Activated CD4-positive, alpha-beta memory T cell treated with anti-CD3 and anti-CD28 coated beads for 36 hours (primary cell): ENCODE measurements at regions not wholly inside any gene's neighbourhood (a gene's known extent, or its start where the extent isn't known, plus 50 kb on each side); places are given as distances from the start of the nearest gene placed in this dataset.

Experiments used
- CTCF ChIA-PET: fragments of 350-600 bp; sonication (Branson Sonifier 250); formaldehyde crosslinking; loops from one replicate; lab custom pipeline; 2021; ENCODE audit warnings: antibody characterized with exemption, inconsistent platforms; lab: Charles Lee
- POLR2A ChIA-PET: fragments of 350-600 bp; sonication (Branson Sonifier 250); formaldehyde crosslinking; loops from one replicate; lab custom pipeline; 2021; ENCODE audit warnings: antibody characterized with exemption; lab: Charles Lee
- DNase-seq: peaks from one replicate; pipeline ENCODE4 v3.0.0-alpha.2; 2020
- H3K27ac Mint-ChIP-seq: one replicate; pipeline ENCODE4 v1.8.0; 2021; ENCODE audit warnings: mixed read lengths
- H3K27me3 Mint-ChIP-seq: one replicate; pipeline ENCODE4 v1.8.0; 2021; ENCODE audit warnings: mixed read lengths
- H3K36me3 Mint-ChIP-seq: one replicate; pipeline ENCODE4 v1.8.0; 2021; ENCODE audit warnings: mixed read lengths
- H3K4me1 Mint-ChIP-seq: one replicate; pipeline ENCODE4 v1.8.0; 2021; ENCODE audit warnings: low read depth, mixed read lengths
- H3K4me3 Mint-ChIP-seq: one replicate; pipeline ENCODE4 v1.8.0; 2021; ENCODE audit warnings: mild to moderate bottlenecking, mixed read lengths
- H3K9me3 Mint-ChIP-seq: one replicate; pipeline ENCODE4 v1.8.0; 2021; ENCODE audit warnings: mixed read lengths
- intact Hi-C: fragments of 100-400 bp; cut with micrococcal nuclease; formaldehyde crosslinking; loops from one replicate; pipeline ENCODE4 v1.15.1; 2023

- no peaks in the 10 kb centered on the region for H3K36me3 Mint-ChIP-seq
- no peak overlapping the region for H3K4me3 Mint-ChIP-seq
- no peak overlapping the region for H3K27ac Mint-ChIP-seq
- intact Hi-C loops: no loop called here
- DNase-seq: no peak
- peaks cover 4% of the 10 kb centered on the region for H3K9me3 Mint-ChIP-seq
- H3K27me3 Mint-ChIP-seq: peaks cover 11% of the 10 kb centered on the region
- no peaks in the 10 kb centered on the region for H3K4me1 Mint-ChIP-seq
- CTCF ChIA-PET: interaction anchor here (2.5 kb wide), 2 partner anchors 9 to 64 kb away, joined by 12 to 17 read pairs; no protein-coding TSS in a partner anchor
- POLR2A ChIA-PET: no interaction called here
Measured at GRCh38 chr7:128145191-128145590, 95.9 kb upstream of the LEP start.

GRCh38 chr7:128146052-128146451, 95.0 kb upstream of the LEP start:
- H3K27ac Mint-ChIP-seq: no peak overlapping the region
- no peak overlapping the region for H3K4me3 Mint-ChIP-seq
- DNase-seq: no peak
- intact Hi-C loops: no loop called here
- H3K27me3 Mint-ChIP-seq: peaks cover 11% of the 10 kb centered on the region
- H3K9me3 Mint-ChIP-seq: peaks cover 4% of the 10 kb centered on the region
- no peaks in the 10 kb centered on the region for H3K4me1 Mint-ChIP-seq
- no peaks in the 10 kb centered on the region for H3K36me3 Mint-ChIP-seq
- ChIA-PET POLR2A (no interaction called here), CTCF (interaction anchor here (2.5 kb wide), 2 partner anchors 10 to 63 kb away, joined by 12 to 17 read pairs; no protein-coding TSS in a partner anchor)

GRCh38 chr7:128148676-128149075, 92.4 kb upstream of the LEP start:
- intact Hi-C loops: no loop called here
- Mint-ChIP-seq H3K36me3 (no peaks in the 10 kb centered on the region), H3K4me3 (no peak overlapping the region), H3K9me3 (peaks cover 2% of the 10 kb centered on the region), H3K27ac (no peak overlapping the region), H3K4me1 (no peaks in the 10 kb centered on the region), H3K27me3 (peaks cover 17% of the 10 kb centered on the region)
- ChIA-PET CTCF (interaction anchor here (0.7 kb wide), 1 partner anchor 727 kb away, joined by 3 read pairs; no protein-coding TSS in a partner anchor), POLR2A (no interaction called here)
- DNase-seq: no peak

GRCh38 chr7:128150223-128150865, 90.7 kb upstream of the LEP start:
- DNase-seq: no peak
- no peaks in the 10 kb centered on the region for H3K4me1 Mint-ChIP-seq
- CTCF ChIA-PET: no interaction called here
- no peak overlapping the region for H3K4me3 Mint-ChIP-seq
- peaks cover 17% of the 10 kb centered on the region for H3K27me3 Mint-ChIP-seq
- POLR2A ChIA-PET: no interaction called here
- intact Hi-C loops: no loop called here
- no peaks in the 10 kb centered on the region for H3K36me3 Mint-ChIP-seq
- H3K27ac Mint-ChIP-seq: no peak overlapping the region
- H3K9me3 Mint-ChIP-seq: no peaks in the 10 kb centered on the region

- intact Hi-C loops: no loop called here
- Mint-ChIP-seq H3K4me1 (no peaks in the 10 kb centered on the region), H3K27me3 (peaks cover 17% of the 10 kb centered on the region), H3K27ac (no peak overlapping the region), H3K36me3 (no peaks in the 10 kb centered on the region), H3K4me3 (no peak overlapping the region), H3K9me3 (no peaks in the 10 kb centered on the region)
- ChIA-PET CTCF (no interaction called here), POLR2A (no interaction called here)
- DNase-seq: no peak
Measured at GRCh38 chr7:128151635-128152034, 89.4 kb upstream of the LEP start.

- ChIA-PET POLR2A (no interaction called here), CTCF (no interaction called here)
- Mint-ChIP-seq H3K4me1 (no peaks in the 10 kb centered on the region), H3K27ac (no peak overlapping the region), H3K27me3 (peaks cover 16% of the 10 kb centered on the region), H3K4me3 (no peak overlapping the region), H3K9me3 (no peaks in the 10 kb centered on the region), H3K36me3 (no peaks in the 10 kb centered on the region)
- intact Hi-C loops: no loop called here
- no peak for DNase-seq
Measured at GRCh38 chr7:128152721-128153120, 88.4 kb upstream of the LEP start.

- CTCF ChIA-PET: no interaction called here
- Mint-ChIP-seq H3K27me3 (peaks cover 11% of the 10 kb centered on the region), H3K4me3 (no peak overlapping the region), H3K9me3 (no peaks in the 10 kb centered on the region), H3K27ac (no peak overlapping the region), H3K4me1 (no peaks in the 10 kb centered on the region), H3K36me3 (no peaks in the 10 kb centered on the region)
- POLR2A ChIA-PET: no interaction called here
- intact Hi-C loops: no loop called here
- DNase-seq: no peak
Measured at GRCh38 chr7:128153436-128153835, 87.6 kb upstream of the LEP start.

GRCh38 chr7:128154504-128154903, 86.6 kb upstream of the LEP start:
- no peak for DNase-seq
- CTCF ChIA-PET: no interaction called here
- POLR2A ChIA-PET: no interaction called here
- Mint-ChIP-seq H3K36me3 (no peaks in the 10 kb centered on the region), H3K27ac (no peak overlapping the region), H3K4me3 (no peak overlapping the region), H3K4me1 (no peaks in the 10 kb centered on the region), H3K9me3 (no peaks in the 10 kb centered on the region), H3K27me3 (peaks cover 9% of the 10 kb centered on the region)
- intact Hi-C loops: no loop called here

GRCh38 chr7:128155100-128155740, 85.9 kb upstream of the LEP start:
- no peak for DNase-seq
- no peak overlapping the region for H3K27ac Mint-ChIP-seq
- POLR2A ChIA-PET: no interaction called here
- intact Hi-C loops: no loop called here
- CTCF ChIA-PET: interaction anchor here (0.9 to 1.2 kb wide), 2 partner anchors 19 to 54 kb away, joined by 8 to 10 read pairs; no protein-coding TSS in a partner anchor
- H3K36me3 Mint-ChIP-seq: no peaks in the 10 kb centered on the region
- no peaks in the 10 kb centered on the region for H3K4me1 Mint-ChIP-seq
- no peaks in the 10 kb centered on the region for H3K9me3 Mint-ChIP-seq
- peaks cover 11% of the 10 kb centered on the region for H3K27me3 Mint-ChIP-seq
- H3K4me3 Mint-ChIP-seq: no peak overlapping the region

GRCh38 chr7:128157906-128158305, 83.2 kb upstream of the LEP start:
- ChIA-PET CTCF (no interaction called here), POLR2A (no interaction called here)
- peaks cover 20% of the 10 kb centered on the region for H3K27me3 Mint-ChIP-seq
- no peak overlapping the region for H3K27ac Mint-ChIP-seq
- no peak overlapping the region for H3K4me3 Mint-ChIP-seq
- no peaks in the 10 kb centered on the region for H3K36me3 Mint-ChIP-seq
- H3K4me1 Mint-ChIP-seq: no peaks in the 10 kb centered on the region
- H3K9me3 Mint-ChIP-seq: no peaks in the 10 kb centered on the region
- intact Hi-C loops: no loop called here
- no peak for DNase-seq

- POLR2A ChIA-PET: no interaction called here
- Mint-ChIP-seq H3K27me3 (peaks cover 23% of the 10 kb centered on the region), H3K36me3 (no peaks in the 10 kb centered on the region), H3K9me3 (no peaks in the 10 kb centered on the region), H3K27ac (no peak overlapping the region), H3K4me1 (no peaks in the 10 kb centered on the region), H3K4me3 (no peak overlapping the region)
- no peak for DNase-seq
- CTCF ChIA-PET: no interaction called here
- intact Hi-C loops: no loop called here
Measured at GRCh38 chr7:128158370-128158769, 82.7 kb upstream of the LEP start.

- CTCF ChIA-PET: no interaction called here
- H3K36me3 Mint-ChIP-seq: no peaks in the 10 kb centered on the region
- no peak overlapping the region for H3K4me3 Mint-ChIP-seq
- DNase-seq: no peak
- no peak overlapping the region for H3K27ac Mint-ChIP-seq
- no peaks in the 10 kb centered on the region for H3K9me3 Mint-ChIP-seq
- POLR2A ChIA-PET: no interaction called here
- no peaks in the 10 kb centered on the region for H3K4me1 Mint-ChIP-seq
- intact Hi-C loops: no loop called here
- peaks cover 34% of the 10 kb centered on the region for H3K27me3 Mint-ChIP-seq
Measured at GRCh38 chr7:128160296-128160695, 80.8 kb upstream of the LEP start.
